H9 (cell line): ENCODE measurements at regions not wholly inside any gene's neighbourhood (a gene's known extent, or its start where the extent isn't known, plus 50 kb on each side); places are given as distances from the start of the nearest gene placed in this dataset.

Source experiments
- DNase-seq: peaks from one replicate; pipeline ENCODE4 v3.0.0-alpha.2; 2017
- H2AFZ ChIP-seq: one replicate; pipeline ENCODE4 v1.6.1; 2013; ENCODE audit warnings: mild to moderate bottlenecking, low read length, control low read depth, moderate library complexity
- H2AK5ac ChIP-seq: 2 replicates; pipeline ENCODE4 v1.6.1; 2013; ENCODE audit warnings: low read length, control low read depth, mixed read lengths; ENCODE audit not compliant: insufficient read length
- H2BK120ac ChIP-seq: one replicate; pipeline ENCODE4 v1.6.1; 2013; ENCODE audit warnings: low read depth, mild to moderate bottlenecking, low read length, control low read depth, inconsistent platforms; ENCODE audit not compliant: poor library complexity, severe bottlenecking
- H2BK12ac ChIP-seq: 2 replicates; pipeline ENCODE4 v1.6.1; 2013; ENCODE audit warnings: low read length, control low read depth, mixed read lengths, low read depth; ENCODE audit not compliant: insufficient read length
- H2BK15ac ChIP-seq: 2 replicates; pipeline ENCODE4 v1.6.1; 2013; ENCODE audit warnings: low read depth, low read length, control low read depth
- H2BK20ac ChIP-seq: one replicate; pipeline ENCODE4 v1.6.1; 2013; ENCODE audit warnings: low read depth, mild to moderate bottlenecking, low read length, control low read depth, inconsistent platforms; ENCODE audit not compliant: poor library complexity, severe bottlenecking
- H2BK5ac ChIP-seq: 2 replicates; pipeline ENCODE4 v1.6.1; 2013; ENCODE audit warnings: low read length, control low read depth, mixed read lengths; ENCODE audit not compliant: insufficient read length
- H3K14ac ChIP-seq: 2 replicates; pipeline ENCODE4 v1.6.1; 2013; ENCODE audit warnings: low read length, control low read depth; ENCODE audit not compliant: insufficient read depth
- H3K18ac ChIP-seq: 2 replicates; pipeline ENCODE4 v1.6.1; 2013; ENCODE audit warnings: low read depth, mild to moderate bottlenecking, mixed read lengths, low read length, control low read depth; ENCODE audit not compliant: insufficient read length
- H3K23ac ChIP-seq: 2 replicates; pipeline ENCODE4 v1.6.1; 2013; ENCODE audit warnings: low read length, control low read depth, mixed read lengths, low read depth; ENCODE audit not compliant: insufficient read length
- H3K23me2 ChIP-seq: 2 replicates; pipeline ENCODE4 v1.6.1; 2013; ENCODE audit warnings: low read depth, mild to moderate bottlenecking, mixed read lengths, low read length, control low read depth; ENCODE audit not compliant: insufficient read length, poor library complexity, severe bottlenecking
- H3K27ac ChIP-seq: 2 replicates; pipeline ENCODE4 v1.5.1; 2013; ENCODE audit warnings: low read length, control low read depth, mixed read lengths, low read depth; ENCODE audit not compliant: insufficient read length
- H3K27me3 ChIP-seq: 2 replicates; pipeline ENCODE4 v1.6.1; 2013; ENCODE audit warnings: low read length, control low read depth, inconsistent platforms; ENCODE audit not compliant: insufficient read depth
- H3K4ac ChIP-seq: 2 replicates; pipeline ENCODE4 v1.6.1; 2013; ENCODE audit warnings: low read depth, mild to moderate bottlenecking, control low read depth, inconsistent platforms, low read length, moderate library complexity
- H3K4me1 ChIP-seq: 2 replicates; pipeline ENCODE4 v1.6.1; 2013; ENCODE audit warnings: low read length, control low read depth, inconsistent platforms; ENCODE audit not compliant: insufficient read depth
- H3K4me2 ChIP-seq: 2 replicates; pipeline ENCODE4 v1.6.1; 2013; ENCODE audit warnings: low read length, control low read depth, mixed read lengths; ENCODE audit not compliant: insufficient read length, insufficient read depth
- H3K56ac ChIP-seq: 2 replicates; pipeline ENCODE4 v1.6.1; 2013; ENCODE audit warnings: low read depth, mild to moderate bottlenecking, mixed read lengths, low read length, control low read depth; ENCODE audit not compliant: insufficient read length
- H3K79me1 ChIP-seq: 2 replicates; pipeline ENCODE4 v1.6.1; 2013; ENCODE audit warnings: low read depth, mild to moderate bottlenecking, moderate library complexity, low read length, control low read depth, inconsistent platforms; ENCODE audit not compliant: insufficient read depth, poor library complexity, severe bottlenecking
- H3K79me2 ChIP-seq: 2 replicates; pipeline ENCODE4 v1.6.1; 2013; ENCODE audit warnings: low read length, control low read depth, inconsistent platforms; ENCODE audit not compliant: insufficient read depth
- H3K9ac ChIP-seq: 2 replicates; pipeline ENCODE4 v1.6.1; 2013; ENCODE audit warnings: low read length, control low read depth, mixed read lengths; ENCODE audit not compliant: insufficient read length; ENCODE audit errors: extremely low read depth
- H3K9me3 ChIP-seq: one replicate; pipeline ENCODE4 v1.6.1; 2013; ENCODE audit warnings: low read depth, low read length, inconsistent platforms; ENCODE audit not compliant: control insufficient read depth
- H3T11ph ChIP-seq: one replicate; pipeline ENCODE4 v1.6.1; 2013; ENCODE audit warnings: mild to moderate bottlenecking, low read length, control low read depth, inconsistent platforms
- H4K20me1 ChIP-seq: one replicate; pipeline ENCODE4 v1.6.1; 2013; ENCODE audit not compliant: control insufficient read depth, insufficient read length, insufficient read depth
- H4K5ac ChIP-seq: 2 replicates; pipeline ENCODE4 v1.6.1; 2013; ENCODE audit warnings: low read depth, mild to moderate bottlenecking, mixed read lengths, low read length, control low read depth; ENCODE audit not compliant: insufficient read length
- H4K8ac ChIP-seq: replicated peaks from 2 replicates; pipeline ENCODE4 v1.6.1; 2013; ENCODE audit warnings: low read length, control low read depth, mixed read lengths, low read depth; ENCODE audit not compliant: insufficient read length
- H4K91ac ChIP-seq: 2 replicates; pipeline ENCODE4 v1.6.1; 2013; ENCODE audit warnings: low read depth, mild to moderate bottlenecking, moderate library complexity, mixed read lengths, low read length, control low read depth; ENCODE audit not compliant: insufficient read length
- H3K27ac Mint-ChIP-seq, 3 experiments: 2 replicates in 2 of 3; 3 replicates in 1 of 3; pipeline ENCODE4 v1.8.0; 2020 to 2021; ENCODE audit warnings: mixed read lengths in 3 of 3, mild to moderate bottlenecking in 1 of 3, moderate library complexity in 1 of 3
- H3K27me3 Mint-ChIP-seq: 2 replicates; pipeline ENCODE4 v1.8.0; 2021; ENCODE audit warnings: low read depth, mild to moderate bottlenecking, moderate library complexity, mixed read lengths
- H3K36me3 Mint-ChIP-seq, 3 experiments: 2 replicates in 2 of 3; 3 replicates in 1 of 3; pipeline ENCODE4 v1.8.0; 2020 to 2021; ENCODE audit warnings: low read depth in 3 of 3, mixed read lengths in 3 of 3; ENCODE audit not compliant: insufficient read depth in 1 of 3
- H3K4me1 Mint-ChIP-seq, 2 experiments: 2 replicates each; pipeline ENCODE4 v1.8.0; 2020; ENCODE audit warnings: mixed read lengths in 2 of 2
- H3K4me3 Mint-ChIP-seq, 2 experiments: 2 replicates in 1 of 2; 3 replicates in 1 of 2; pipeline ENCODE4 v1.8.0; 2020 to 2021; ENCODE audit warnings: mild to moderate bottlenecking in 2 of 2, mixed read lengths in 2 of 2, moderate library complexity in 1 of 2
- H3K9me3 Mint-ChIP-seq, 2 experiments: 2 replicates in 1 of 2; 3 replicates in 1 of 2; pipeline ENCODE4 v1.8.0; 2020; ENCODE audit warnings: mild to moderate bottlenecking in 2 of 2, mixed read lengths in 2 of 2, moderate library complexity in 1 of 2
- WGBS: extraction: QIAGEN DNeasy Blood & Tissue Kit; methylation state at CpG from one replicate; pipeline ENCODE4 v1.1.7; 2013; ENCODE audit warnings: missing lambda C conversion rate, low lambda C conversion rate, mixed read lengths; ENCODE audit not compliant: insufficient read length; ENCODE audit errors: extremely low coverage; 5-methylcytosine and 5-hydroxymethylcytosine counted together
- TF ChIP-seq, protein P1 (sequence below): fragments of 200-600 bp; sonication (generic); conservative IDR thresholded peaks from 3 replicates; pipeline ENCODE4 v1.8.0; 2021; ENCODE audit warnings: antibody characterized with exemption, mild to moderate bottlenecking

DNA sequence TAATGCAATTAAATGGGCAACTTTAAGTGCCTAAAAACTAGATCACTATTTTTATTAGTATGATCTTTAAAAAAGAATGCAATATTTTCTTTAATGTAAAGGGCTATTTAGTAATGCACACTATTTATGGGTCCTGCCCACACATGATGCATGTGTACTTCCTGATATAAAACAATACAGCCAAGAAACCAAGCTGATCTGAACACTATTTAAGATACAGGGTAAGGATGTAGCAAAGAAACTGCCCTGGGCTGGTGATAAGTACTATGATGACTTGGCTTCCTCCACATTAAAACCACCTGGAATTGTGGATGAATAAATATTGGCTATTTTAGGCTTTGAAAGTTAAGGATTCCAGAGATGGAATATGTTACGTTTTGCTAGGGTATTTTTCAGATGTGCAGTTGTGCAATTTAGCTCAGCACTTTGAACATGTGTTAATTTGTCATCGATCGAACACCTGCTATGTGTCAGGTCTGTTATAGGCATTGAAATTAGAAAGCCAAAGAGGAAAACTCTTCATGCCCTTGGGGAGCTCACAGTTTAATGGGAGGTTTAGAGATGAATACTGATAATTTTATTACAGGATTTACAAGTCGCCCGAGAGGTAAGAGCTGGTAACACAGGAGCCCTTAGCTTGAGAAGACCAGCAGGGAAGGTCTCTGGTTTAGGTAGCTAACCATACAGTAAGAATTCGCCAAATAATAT is 276.7 kb downstream of the PLK2 start:
- H3K79me2 ChIP-seq, result no peaks in the 10 kb centered on the region
- no peak overlapping the region for H2BK12ac ChIP-seq
- H2BK15ac ChIP-seq, result no peak overlapping the region
- Mint-ChIP-seq H3K36me3 (no peaks in the 10 kb centered on the region), H3K4me3 (no peak overlapping the region), H3K27me3 (no peaks in the 10 kb centered on the region), H3K4me1 (peaks cover 0 to 3% of the 10 kb centered on the region in 2 experiments; a peak in 1 of 4 replicates), H3K27ac (no peak overlapping the region), H3K9me3 (no peaks in the 10 kb centered on the region)
- no peak overlapping the region for H3K56ac ChIP-seq
- H3K14ac ChIP-seq, result no peak overlapping the region
- no peaks in the 10 kb centered on the region for H3K79me1 ChIP-seq
- WGBS, result no CpG with 5 or more reads among the region's 6 CpGs
- DNase-seq, result no peak
- no peaks in the 10 kb centered on the region; the same call in 1 of the 2 replicates for H3K4me1 ChIP-seq
- H3K27me3 ChIP-seq, result no peaks in the 10 kb centered on the region
- no peaks in the 10 kb centered on the region for H3K23me2 ChIP-seq
- no peak overlapping the region for H3K9ac ChIP-seq
- H3T11ph ChIP-seq, result no peak overlapping the region
- no peak overlapping the region for H2AK5ac ChIP-seq
- H2BK120ac ChIP-seq, result no peak overlapping the region
- H3K18ac ChIP-seq, result no peak overlapping the region
- no peak overlapping the region for H2BK20ac ChIP-seq
- H3K23ac ChIP-seq, result no peak overlapping the region
- H4K20me1 ChIP-seq, result no peaks in the 10 kb centered on the region
- no peak overlapping the region for H4K8ac ChIP-seq
- no peak overlapping the region for H2AFZ ChIP-seq
- no peak overlapping the region for H2BK5ac ChIP-seq
- no peaks in the 10 kb centered on the region for H3K9me3 ChIP-seq
- TF ChIP-seq, protein P1, sequence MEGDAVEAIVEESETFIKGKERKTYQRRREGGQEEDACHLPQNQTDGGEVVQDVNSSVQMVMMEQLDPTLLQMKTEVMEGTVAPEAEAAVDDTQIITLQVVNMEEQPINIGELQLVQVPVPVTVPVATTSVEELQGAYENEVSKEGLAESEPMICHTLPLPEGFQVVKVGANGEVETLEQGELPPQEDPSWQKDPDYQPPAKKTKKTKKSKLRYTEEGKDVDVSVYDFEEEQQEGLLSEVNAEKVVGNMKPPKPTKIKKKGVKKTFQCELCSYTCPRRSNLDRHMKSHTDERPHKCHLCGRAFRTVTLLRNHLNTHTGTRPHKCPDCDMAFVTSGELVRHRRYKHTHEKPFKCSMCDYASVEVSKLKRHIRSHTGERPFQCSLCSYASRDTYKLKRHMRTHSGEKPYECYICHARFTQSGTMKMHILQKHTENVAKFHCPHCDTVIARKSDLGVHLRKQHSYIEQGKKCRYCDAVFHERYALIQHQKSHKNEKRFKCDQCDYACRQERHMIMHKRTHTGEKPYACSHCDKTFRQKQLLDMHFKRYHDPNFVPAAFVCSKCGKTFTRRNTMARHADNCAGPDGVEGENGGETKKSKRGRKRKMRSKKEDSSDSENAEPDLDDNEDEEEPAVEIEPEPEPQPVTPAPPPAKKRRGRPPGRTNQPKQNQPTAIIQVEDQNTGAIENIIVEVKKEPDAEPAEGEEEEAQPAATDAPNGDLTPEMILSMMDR, result no peak
- H3K27ac ChIP-seq, result no peak overlapping the region
- H4K5ac ChIP-seq, result no peak overlapping the region
- no peak overlapping the region for H3K4me2 ChIP-seq
- H3K4ac ChIP-seq, result no peak overlapping the region
- no peak overlapping the region for H4K91ac ChIP-seq
